Fibroblast of skin of abdomen (primary cell): ENCODE measurements at regions not wholly inside any gene's neighbourhood (a gene's known extent, or its start where the extent isn't known, plus 50 kb on each side); places are given as distances from the start of the nearest gene placed in this dataset.
A peak's percentile ranks its signal among the peaks of the same experiment; 100 is the strongest.
"Not testable (repeated sequence)": the region's sequence is repeated elsewhere in the genome, so short reads cannot be mapped to it uniquely, and the experiment has no call there.

ENCODE experiments used
- DNase-seq: peaks from one replicate; pipeline ENCODE4 v3.0.0-alpha.2; 2013

DNA sequence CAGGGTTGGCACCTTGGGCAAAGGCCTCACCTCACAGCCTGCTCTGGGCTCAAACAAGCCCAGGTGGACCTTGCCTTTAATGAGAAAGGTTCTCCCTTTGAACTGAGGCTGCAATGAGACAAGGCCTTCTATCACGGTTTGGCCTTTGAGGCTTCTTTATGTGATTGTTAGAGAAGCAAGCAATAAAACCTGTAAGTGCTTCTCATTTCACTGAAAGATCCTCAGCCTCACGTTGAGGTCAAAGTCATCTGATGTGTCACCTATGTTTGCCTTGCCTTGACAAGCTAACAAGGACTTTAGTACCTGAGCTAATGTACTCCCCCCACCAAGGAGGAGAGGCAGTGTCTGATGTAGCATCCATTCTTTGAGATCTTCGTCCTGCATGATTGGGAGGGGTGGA is 155.9 kb upstream of the RBM19 start:
- DNase-seq: no peak

DNA sequence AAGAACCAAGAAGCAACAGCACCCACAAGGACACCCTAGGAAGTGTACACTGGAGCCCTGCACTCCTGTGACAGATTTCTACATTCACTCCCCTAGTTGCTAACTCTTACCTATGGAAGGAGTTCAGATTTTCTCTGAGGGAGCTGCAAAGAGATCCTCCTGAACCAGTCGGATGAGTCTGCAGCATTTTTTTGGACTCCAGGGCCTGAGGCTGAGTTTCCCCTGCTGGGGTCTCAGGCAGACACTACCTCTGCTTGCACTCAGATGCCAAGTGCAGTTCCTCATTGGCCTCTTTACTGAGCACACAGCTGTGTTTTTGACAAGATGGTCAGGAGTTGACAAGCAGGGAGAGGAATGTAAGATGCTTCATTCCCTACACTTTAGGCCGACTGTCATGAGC is 153.2 kb upstream of the RBM19 start:
- DNase-seq: no peak

DNA sequence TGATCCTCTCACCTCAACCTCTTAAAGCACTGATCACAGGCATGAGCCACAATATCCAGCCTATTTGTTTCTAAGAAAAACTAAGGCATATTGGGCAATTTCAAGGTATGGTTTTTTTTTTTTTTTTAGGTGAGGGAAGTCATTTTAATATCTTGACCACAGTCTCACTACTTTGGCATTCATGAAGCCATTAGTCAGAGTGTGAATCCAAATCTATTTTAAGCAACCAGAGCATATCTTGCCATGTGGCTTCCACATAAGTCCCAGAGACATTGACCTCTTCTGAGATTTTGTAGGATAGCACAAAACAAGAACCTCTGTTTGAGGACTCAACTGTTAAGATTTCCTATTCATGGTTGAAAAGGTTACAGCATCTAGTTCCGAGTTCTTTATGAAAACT is 130.3 kb upstream of the RBM19 start:
- DNase-seq: peak; percentile 64

DNA sequence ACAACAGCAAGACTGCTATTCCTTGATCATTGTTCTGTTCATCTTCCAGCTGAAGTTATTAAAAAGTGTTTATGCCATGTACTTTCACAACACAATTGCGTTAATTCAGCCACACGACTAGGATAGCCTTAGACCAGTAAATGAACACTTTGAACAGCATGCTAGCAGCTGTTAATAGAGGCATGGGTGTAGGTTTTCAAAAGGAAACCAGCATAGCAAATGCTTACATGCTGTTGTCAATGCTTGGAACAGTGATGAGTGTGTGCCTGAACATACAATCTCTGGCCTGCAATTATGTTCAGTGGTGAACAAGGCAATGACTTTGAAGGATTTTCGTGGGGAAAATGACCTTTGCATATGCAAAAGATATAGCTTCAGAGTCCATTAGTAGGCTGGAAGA is 127.4 kb upstream of the RBM19 start:
- no peak for DNase-seq

DNA sequence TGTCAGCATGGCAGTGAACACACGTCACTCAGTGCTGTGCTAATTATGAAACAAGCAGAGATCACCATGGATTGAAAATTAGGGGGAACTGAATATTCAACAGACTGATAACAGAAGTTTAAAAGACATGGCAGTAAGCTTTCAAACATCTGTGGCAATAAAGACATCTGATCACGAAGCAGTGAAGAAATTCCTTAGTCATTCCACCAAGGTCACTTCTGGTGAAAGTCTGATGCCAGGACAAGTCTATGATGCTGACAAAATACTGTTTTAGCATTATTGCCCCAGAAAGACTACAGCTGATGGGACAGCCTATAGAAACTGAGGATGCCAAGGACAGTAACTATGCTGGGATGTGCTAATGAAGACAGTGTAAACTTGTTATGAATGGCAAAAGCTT is 126.9 kb upstream of the RBM19 start:
- DNase-seq: no peak

DNA sequence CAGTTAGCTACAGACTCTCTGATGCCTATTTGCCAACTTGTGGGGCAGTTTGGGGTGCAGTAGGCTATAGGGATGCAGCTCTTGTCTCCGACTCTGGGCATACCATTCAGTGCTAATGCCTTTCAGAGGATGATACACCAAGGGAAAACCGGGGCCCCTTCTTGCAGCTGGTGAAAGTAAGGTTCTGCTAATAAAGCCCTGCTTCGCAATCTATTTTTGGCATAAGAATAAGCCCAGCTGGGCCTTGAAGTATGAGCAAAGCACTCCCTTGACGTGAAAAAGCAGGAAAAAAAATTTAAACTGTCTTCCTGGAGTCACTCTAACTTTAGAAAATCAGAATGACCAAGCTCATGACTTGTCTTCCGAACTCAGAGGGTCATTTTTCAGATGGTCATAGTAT is 124.1 kb upstream of the RBM19 start:
- DNase-seq: no peak

DNA sequence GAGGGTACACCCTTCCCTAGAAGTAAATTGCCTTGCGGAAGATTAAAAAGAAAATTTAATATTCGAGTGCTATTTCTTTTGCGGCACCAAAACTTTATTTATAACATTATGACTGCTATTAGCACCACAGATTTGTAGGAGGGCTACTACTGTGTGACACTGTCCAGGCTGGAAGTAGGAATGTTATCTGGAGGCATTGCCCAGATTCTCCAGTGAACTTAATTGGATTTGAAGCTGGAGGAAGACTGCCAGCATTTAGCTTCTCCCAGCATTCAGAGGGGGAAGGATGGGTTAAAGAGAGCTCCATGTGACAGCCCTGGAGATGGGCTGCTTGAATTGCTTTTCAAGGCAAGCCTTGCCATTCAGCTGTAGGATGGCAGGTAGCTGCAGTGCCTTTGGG is 107.0 kb upstream of the RBM19 start:
- DNase-seq: no peak

DNA sequence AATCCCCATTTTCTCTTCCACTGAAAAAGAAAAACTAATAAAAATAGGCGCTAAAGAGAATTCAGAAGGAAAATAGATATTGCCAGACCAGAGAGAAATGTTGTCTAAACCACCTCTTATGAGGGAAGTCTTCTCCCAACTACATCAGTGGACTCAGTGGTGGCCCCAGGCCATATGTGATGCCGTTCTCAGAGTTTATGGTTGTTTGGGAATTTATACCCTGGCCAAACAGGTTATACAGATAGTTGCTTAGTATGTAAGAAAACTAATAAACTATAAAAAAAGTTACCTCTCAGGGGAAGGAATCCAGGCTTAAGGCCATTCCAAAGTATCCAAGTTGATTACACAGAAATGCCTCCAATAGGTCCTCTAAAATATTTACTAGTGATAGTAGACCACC is 103.4 kb upstream of the RBM19 start:
- DNase-seq: no peak

DNA sequence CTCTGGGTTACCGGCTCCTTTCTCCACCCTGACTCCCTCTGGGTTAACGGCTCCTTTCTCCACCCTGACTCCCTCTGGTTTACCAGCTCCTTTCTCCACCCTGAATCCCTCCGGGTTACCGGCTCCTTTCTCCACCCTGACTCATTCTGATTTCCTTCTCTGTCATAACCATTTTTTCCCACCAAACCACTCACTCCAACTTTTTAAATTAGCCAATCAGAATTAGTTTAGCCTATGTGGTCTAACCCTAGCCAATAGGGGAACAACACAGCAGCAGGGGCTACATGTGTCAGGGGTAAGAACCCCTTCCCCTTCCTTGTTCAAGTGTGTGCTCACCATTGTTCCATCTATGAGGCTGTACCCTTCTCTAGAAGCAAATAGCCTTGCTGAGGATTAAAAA is 98.4 kb upstream of the RBM19 start:
- no peak for DNase-seq

DNA sequence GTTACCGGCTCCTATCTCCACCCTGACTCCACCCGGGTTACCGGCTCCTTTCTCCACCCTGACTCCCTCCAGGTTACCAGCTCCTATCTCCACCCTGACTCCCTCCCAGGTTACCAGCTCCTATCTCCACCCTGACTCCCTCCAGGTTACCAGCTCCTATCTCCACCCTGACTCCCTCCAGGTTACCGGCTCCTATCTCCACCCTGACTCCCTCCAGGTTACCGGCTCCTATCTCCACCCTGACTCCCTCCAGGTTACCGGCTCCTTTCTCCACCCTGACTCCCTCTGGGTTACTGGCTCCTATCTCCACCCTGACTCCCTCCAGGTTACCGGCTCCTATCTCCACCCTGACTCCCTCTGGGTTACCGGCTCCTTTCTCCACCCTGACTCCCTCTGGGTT is 97.9 kb upstream of the RBM19 start:
- DNase-seq: not testable (repeated sequence)

DNA sequence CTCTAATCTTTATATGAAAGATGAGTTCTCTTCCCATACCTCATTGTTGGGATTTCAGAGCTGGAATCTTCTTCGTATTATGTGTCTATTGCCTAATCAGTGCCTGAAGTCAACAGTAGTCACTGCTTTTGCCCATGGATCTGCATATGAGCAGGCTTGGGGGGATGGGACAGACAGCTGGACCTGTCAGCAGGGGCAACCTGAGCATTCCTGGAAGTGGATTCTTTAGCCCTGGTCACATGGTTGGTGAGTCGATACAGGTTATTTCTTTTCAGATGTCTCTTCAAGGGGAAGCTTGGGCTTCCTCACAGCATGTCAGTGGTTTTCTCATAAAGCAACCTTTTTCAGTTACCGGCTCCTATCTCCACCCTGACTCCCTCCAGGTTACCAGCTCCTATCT is 97.3 kb upstream of the RBM19 start:
- no peak for DNase-seq

DNA sequence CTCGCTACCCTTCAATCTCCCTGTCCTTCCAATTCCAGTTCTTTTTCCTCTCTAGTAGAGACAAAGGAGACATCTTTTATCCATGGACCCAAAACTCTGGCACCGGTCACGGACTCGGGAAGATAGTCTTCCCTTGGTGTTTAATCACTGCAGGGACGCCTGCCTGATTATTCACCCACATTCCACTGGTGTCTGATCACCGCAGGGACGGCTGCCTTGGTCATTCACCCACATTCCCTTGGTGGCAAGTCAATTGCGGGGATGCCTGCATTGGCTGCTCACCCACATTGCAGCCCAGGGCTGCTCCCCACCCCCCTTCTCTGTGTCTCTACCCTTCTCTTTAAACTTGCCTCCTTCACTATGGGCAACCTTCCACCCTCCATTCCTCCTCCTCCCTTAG is 90.2 kb upstream of the RBM19 start:
- peak; percentile 31 for DNase-seq

DNA sequence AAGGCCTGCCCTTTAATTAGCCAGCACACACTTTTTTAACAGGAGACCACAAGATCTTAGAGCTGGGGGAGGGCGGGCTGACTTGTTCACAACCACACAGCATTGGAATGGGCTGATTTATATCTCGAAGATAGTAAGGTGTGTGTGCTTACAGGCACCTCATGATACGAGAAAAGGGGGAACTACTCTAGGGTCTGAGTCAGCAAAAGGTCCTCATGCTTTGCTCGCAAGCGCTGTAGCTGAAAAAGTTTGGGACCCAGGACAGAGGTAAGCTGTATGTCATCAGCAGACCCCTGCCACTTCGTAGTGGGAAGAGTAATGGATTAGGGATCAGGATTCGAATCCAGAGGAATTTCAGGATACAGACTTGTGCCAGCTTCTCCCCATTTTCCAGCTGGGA is 88.9 kb upstream of the RBM19 start:
- no peak for DNase-seq

DNA sequence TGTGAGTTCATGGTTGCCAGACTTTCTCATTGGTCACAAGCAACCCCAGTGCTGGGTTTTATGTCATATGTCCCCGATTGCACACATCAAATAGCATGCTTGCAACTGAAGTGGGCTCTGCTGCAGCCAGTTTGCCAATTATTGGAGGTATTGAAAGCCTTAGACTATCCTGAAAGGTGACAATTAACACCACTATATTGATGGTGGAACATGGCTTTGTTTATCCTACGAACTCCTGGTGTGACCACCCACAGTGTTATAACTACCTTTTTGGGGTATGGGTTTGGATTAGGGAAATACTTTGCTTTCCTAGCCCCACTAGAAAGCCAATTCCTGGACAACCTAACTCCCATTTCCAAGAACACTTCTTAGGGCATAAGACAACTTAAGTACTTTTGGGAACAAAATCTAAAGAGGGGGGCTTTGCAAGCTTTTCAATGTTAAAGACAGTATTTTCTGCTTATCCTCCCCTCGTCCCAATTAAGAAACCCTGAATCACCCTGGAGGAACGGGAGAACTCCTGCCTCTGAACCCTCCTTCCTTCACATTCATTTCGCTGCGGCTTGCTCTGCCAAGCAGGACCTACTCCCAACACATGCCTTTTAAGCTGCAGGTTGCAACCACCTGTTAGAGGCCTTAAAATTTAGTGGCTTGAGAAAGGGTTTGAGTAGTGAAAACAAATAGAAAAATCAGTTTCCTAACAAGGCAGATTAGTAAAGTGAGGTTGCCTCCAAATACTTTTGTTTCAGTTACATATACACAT is 80.3 kb upstream of the RBM19 start:
- DNase-seq: no peak

DNA sequence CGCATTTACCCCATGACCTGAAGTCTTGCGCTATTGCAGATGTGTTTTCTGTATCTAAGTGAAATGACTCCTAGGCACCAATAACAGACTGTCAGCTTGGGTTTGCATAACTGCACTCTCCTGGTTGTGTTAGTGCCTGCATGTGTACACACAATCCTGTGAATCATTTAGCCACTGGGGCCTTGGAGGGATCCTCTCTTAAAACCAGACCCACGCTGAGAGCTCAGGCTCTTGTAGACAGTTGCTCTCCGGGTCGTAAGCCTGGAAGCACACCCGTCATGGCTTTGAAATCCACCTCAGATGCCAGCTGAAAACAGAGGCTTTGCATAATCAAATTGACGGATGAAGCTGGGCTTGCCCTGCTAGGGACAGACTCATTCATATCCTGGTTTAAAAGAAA is 79.2 kb upstream of the RBM19 start:
- DNase-seq: no peak

DNA sequence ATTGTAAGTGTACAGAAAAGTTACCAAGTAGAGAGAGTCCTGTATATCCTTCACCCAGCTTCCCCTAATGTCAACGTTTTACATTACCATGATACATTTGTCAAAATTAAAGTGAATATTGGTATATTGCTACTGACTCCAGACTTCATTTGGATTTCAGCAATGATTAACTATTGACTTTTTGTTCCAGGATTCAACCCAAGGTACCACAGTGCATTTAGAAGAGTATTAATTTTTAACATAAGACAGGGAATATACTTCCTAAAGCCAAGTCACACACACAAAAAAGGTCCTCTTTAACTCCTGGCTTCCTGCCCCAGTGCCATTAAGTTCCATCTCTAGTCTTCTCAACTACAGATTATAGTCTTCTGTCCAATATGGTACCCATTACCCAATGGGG is 75.5 kb upstream of the RBM19 start:
- no peak for DNase-seq

DNA sequence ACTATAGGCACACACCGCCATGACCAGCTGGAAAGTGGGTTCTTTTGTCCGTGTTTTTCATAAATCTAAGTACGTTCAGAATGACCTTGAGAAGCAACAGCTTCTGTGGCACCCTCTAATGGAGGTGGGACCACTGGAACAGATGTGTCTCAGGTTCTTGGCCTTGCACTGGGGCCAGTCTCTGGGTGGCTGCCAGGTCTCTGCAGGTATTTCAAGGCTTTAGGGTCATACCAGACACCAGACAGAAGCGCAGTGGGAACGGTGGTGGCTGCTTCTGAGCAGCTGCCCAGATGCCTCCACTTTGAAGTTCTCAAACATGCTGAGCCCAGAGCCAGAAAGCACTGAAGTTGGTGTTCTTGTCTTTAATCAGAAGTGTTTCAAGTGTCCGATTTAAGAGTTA is 75.0 kb upstream of the RBM19 start:
- no peak for DNase-seq

DNA sequence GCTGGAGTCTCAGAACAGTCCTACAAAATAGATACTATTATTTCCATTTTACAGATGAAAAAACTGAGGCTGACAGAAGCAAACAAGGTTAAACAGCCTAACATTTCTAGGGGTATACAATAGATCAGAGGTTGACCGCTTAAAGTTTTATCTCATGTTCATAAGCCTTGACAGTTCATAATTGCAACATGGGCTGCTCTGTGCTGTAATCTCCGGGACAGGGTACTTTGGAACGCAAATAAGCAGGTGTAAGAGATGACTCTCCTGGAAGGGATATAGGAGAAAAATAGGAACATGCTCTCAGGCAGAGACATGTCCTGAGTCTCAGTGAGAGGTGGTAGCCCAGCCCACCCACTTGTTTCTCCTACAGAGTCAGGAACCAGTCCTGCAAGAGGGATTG is 72.8 kb upstream of the RBM19 start:
- no peak for DNase-seq

DNA sequence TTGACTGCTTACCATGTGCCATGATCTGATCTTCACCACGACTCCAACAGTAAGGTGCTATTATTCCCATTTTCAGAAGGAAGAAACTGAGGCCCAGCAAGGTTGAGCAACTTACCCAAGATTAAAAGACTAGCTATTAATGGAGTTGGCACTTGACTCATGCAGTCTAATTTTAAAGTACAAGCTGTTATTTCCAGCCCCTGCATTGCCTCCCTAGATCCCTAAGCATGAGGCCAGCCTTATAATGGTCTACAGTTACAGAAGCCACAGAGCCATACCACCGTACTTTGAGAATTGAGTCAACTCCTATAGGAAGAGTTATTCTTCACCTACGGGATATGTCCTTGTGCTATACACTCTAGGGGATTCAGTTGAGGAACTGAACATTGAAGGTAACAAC is 66.7 kb upstream of the RBM19 start:
- DNase-seq: no peak

DNA sequence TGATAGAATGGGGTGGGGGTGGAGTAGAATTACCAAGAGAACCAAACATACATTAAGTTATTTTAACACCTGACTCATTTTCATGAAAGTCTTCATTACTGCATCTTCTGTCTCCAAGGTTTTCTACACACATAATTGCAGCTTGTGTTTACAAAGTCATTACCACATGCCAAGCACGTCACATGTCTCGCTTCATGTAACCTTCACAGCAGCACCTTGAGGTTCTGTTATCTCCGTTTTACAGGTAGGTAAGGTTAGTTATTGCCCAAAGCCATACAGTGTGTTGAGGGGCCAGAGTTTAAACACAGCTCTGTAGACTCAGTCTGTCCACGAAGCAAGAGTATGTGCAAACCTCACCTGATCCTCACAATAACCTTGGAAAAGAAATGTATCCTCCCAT is 64.3 kb upstream of the RBM19 start:
- DNase-seq: no peak

DNA sequence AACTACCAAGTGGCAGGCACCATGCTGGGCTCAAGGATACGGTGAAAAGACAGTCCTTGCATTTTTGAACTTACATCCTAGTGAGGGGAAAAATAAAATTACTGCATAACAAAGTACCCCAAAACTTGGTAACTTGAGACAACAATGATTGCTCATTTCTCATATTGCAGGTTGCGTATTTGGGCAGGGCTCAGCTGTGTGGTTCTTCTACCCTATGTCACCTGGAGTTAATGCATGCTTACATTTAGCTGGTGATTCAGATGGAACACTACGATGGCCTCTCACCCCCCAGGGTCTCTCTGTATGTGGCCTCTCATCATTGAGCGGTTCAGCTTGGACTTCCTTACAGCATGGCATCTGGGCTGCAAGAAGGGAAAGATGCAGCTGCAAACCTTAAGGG is 60.7 kb upstream of the RBM19 start:
- no peak for DNase-seq

DNA sequence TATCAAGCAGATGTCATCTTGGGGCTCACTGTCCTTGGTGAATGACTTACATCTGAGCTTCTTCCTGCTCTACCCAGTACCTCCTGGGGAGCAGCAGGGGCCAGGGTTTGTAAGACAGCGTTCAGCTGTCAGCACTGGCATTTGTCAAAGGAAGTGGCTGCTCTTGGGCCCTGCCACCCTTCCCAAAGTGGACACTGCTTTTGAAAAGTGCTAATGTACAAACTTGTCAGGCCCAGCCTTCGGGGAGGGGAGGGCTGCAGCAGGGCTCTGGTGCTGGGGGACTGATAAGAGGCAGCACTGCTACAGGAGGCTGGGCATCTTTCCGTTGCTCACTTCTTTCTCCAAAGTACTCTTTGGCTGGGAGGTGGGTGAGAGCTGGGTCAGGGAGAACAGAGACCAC is 59.8 kb upstream of the RBM19 start:
- no peak for DNase-seq

DNA sequence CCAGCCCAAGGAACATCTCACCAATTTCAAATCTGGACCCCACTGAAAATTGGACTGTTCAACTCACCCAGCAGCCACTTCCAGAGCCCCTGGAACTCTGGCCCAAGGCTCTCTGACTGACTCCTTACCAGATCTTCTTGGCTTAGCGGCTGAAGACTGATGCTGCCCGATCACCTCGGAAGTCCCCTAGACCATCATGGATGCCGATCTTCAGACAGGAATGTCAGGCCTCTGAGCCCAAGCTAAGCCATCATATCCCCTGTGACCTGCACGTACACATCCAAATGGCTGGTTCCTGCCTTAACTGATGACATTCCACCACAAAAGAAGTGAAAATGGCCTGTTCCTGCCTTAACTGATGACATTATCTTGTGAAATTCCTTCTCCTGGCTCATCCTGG is 56.0 kb upstream of the RBM19 start:
- not testable (repeated sequence) for DNase-seq

DNA sequence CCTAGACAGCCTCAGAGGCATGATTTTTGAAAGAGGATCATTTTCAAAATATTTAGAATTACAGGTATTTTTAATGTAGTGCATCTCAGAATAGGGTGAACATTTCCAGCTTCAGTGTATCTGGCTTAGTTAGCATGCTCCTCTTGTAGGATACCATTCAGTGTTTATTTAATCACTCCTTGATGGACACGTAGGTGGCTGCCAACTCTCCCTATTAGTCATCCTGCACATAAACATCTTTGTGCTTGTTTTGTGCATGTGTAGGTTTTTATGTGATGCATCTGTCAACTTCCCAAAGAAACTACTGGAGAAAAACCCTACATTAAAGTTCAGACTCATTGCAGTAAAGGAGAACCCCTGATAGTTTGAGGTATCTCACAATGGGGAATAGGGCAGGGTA is 52.5 kb upstream of the RBM19 start:
- no peak for DNase-seq
